ENCODE measurements at regions not wholly inside any gene's neighbourhood (a gene's known extent, or its start where the extent isn't known, plus 50 kb on each side); places are given as distances from the start of the nearest gene placed in this dataset.

DNA sequence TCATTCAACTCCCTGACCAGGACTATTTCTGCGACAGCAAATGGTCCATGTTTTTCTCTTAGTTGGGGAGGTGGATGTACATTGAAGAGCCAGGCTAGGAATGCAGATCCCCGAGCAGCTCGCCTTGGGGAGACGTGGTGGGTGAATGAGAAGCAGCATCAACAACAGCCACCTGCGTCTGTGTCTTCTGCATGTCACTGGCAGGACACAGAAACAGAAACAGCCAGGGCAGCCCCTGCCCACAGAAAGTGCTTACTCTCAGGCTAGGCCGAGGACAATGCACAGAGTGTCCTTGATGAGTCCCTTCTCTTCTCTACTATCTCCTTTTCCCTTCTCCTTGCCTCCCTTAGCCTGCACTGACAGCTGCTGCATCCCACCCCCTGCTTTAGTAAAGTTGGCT, 541.9 kb upstream of the CADM1 start:
- TF ChIP-seq, protein P1, sequence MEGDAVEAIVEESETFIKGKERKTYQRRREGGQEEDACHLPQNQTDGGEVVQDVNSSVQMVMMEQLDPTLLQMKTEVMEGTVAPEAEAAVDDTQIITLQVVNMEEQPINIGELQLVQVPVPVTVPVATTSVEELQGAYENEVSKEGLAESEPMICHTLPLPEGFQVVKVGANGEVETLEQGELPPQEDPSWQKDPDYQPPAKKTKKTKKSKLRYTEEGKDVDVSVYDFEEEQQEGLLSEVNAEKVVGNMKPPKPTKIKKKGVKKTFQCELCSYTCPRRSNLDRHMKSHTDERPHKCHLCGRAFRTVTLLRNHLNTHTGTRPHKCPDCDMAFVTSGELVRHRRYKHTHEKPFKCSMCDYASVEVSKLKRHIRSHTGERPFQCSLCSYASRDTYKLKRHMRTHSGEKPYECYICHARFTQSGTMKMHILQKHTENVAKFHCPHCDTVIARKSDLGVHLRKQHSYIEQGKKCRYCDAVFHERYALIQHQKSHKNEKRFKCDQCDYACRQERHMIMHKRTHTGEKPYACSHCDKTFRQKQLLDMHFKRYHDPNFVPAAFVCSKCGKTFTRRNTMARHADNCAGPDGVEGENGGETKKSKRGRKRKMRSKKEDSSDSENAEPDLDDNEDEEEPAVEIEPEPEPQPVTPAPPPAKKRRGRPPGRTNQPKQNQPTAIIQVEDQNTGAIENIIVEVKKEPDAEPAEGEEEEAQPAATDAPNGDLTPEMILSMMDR (IDR thresholded peaks at IDR 0.05; ENCODE audit: low read depth, low read length, poor library complexity, severe bottlenecking) = no peak
- no peak for TF ChIP-seq EZH2phosphoT487 (IDR thresholded peaks at IDR 0.05; ENCODE audit: borderline replicate concordance, low read length)

Data from DOHH2 (cell line).